ENCODE measurements at regions not wholly inside any gene's neighbourhood (a gene's known extent, or its start where the extent isn't known, plus 50 kb on each side); places are given as distances from the start of the nearest gene placed in this dataset.

DNA sequence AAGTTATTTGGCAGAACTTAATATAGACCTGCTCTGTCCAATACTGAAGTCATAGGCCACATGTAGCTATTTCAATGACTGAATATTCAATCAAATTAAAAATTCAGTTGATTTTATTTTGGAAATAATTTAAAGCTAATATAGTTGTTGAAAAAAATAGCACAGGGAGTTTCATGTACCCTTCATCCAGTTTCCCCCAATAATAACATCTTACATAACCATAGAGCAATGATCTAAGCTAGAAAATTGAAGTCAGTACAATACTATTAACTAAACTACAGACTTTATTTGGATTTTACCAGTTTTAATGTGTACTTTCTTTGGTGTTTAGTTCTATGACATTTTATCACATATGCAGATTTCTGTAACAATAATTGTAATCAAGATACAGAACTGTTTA lies 212.2 kb upstream of the HDDC2 start (continued):
- TF ChIP-seq, protein P1, sequence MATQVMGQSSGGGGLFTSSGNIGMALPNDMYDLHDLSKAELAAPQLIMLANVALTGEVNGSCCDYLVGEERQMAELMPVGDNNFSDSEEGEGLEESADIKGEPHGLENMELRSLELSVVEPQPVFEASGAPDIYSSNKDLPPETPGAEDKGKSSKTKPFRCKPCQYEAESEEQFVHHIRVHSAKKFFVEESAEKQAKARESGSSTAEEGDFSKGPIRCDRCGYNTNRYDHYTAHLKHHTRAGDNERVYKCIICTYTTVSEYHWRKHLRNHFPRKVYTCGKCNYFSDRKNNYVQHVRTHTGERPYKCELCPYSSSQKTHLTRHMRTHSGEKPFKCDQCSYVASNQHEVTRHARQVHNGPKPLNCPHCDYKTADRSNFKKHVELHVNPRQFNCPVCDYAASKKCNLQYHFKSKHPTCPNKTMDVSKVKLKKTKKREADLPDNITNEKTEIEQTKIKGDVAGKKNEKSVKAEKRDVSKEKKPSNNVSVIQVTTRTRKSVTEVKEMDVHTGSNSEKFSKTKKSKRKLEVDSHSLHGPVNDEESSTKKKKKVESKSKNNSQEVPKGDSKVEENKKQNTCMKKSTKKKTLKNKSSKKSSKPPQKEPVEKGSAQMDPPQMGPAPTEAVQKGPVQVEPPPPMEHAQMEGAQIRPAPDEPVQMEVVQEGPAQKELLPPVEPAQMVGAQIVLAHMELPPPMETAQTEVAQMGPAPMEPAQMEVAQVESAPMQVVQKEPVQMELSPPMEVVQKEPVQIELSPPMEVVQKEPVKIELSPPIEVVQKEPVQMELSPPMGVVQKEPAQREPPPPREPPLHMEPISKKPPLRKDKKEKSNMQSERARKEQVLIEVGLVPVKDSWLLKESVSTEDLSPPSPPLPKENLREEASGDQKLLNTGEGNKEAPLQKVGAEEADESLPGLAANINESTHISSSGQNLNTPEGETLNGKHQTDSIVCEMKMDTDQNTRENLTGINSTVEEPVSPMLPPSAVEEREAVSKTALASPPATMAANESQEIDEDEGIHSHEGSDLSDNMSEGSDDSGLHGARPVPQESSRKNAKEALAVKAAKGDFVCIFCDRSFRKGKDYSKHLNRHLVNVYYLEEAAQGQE (IDR thresholded peaks at IDR 0.05; ENCODE audit: unreplicated experiment) = no peak
- no peak for TF ChIP-seq EZH2phosphoT487 (IDR thresholded peaks at IDR 0.05; ENCODE audit: unreplicated experiment)
- TF ChIP-seq ZNF331 (CRISPR knock-in tag; IDR thresholded peaks at IDR 0.05; ENCODE audit: low read depth) = no peak
- no peak for TF ChIP-seq NANOG (IDR thresholded peaks at IDR 0.05; ENCODE audit: borderline replicate concordance)
- TF ChIP-seq, protein P2, sequence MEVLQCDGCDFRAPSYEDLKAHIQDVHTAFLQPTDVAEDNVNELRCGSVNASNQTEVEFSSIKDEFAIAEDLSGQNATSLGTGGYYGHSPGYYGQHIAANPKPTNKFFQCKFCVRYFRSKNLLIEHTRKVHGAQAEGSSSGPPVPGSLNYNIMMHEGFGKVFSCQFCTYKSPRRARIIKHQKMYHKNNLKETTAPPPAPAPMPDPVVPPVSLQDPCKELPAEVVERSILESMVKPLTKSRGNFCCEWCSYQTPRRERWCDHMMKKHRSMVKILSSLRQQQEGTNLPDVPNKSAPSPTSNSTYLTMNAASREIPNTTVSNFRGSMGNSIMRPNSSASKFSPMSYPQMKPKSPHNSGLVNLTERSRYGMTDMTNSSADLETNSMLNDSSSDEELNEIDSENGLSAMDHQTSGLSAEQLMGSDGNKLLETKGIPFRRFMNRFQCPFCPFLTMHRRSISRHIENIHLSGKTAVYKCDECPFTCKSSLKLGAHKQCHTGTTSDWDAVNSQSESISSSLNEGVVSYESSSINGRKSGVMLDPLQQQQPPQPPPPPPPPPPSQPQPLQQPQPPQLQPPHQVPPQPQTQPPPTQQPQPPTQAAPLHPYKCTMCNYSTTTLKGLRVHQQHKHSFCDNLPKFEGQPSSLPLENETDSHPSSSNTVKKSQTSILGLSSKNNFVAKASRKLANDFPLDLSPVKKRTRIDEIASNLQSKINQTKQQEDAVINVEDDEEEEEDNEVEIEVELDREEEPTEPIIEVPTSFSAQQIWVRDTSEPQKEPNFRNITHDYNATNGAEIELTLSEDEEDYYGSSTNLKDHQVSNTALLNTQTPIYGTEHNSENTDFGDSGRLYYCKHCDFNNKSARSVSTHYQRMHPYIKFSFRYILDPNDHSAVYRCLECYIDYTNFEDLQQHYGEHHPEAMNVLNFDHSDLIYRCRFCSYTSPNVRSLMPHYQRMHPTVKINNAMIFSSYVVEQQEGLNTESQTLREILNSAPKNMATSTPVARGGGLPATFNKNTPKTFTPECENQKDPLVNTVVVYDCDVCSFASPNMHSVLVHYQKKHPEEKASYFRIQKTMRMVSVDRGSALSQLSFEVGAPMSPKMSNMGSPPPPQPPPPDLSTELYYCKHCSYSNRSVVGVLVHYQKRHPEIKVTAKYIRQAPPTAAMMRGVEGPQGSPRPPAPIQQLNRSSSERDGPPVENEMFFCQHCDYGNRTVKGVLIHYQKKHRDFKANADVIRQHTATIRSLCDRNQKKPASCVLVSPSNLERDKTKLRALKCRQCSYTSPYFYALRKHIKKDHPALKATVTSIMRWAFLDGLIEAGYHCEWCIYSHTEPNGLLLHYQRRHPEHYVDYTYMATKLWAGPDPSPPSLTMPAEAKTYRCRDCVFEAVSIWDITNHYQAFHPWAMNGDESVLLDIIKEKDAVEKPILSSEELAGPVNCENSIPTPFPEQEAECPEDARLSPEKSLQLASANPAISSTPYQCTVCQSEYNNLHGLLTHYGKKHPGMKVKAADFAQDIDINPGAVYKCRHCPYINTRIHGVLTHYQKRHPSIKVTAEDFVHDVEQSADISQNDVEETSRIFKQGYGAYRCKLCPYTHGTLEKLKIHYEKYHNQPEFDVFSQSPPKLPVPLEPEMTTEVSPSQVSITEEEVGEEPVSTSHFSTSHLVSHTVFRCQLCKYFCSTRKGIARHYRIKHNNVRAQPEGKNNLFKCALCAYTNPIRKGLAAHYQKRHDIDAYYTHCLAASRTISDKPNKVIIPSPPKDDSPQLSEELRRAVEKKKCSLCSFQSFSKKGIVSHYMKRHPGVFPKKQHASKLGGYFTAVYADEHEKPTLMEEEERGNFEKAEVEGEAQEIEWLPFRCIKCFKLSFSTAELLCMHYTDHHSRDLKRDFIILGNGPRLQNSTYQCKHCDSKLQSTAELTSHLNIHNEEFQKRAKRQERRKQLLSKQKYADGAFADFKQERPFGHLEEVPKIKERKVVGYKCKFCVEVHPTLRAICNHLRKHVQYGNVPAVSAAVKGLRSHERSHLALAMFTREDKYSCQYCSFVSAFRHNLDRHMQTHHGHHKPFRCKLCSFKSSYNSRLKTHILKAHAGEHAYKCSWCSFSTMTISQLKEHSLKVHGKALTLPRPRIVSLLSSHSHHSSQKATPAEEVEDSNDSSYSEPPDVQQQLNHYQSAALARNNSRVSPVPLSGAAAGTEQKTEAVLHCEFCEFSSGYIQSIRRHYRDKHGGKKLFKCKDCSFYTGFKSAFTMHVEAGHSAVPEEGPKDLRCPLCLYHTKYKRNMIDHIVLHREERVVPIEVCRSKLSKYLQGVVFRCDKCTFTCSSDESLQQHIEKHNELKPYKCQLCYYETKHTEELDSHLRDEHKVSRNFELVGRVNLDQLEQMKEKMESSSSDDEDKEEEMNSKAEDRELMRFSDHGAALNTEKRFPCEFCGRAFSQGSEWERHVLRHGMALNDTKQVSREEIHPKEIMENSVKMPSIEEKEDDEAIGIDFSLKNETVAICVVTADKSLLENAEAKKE (CRISPR knock-in tag; IDR thresholded peaks at IDR 0.05) = no peak
- TF ChIP-seq POLR2AphosphoS5 (IDR thresholded peaks at IDR 0.05; ENCODE audit: low read depth) = no peak
- no peak for TF ChIP-seq CREB1 (CRISPR knock-in tag; IDR thresholded peaks at IDR 0.05; ENCODE audit: low read depth)
- no peak for TF ChIP-seq JUNB (IDR thresholded peaks at IDR 0.05; ENCODE audit: unreplicated experiment)

Data from GM23338 (cell line).